AG10803 (cell line): ENCODE measurements at regions not wholly inside any gene's neighbourhood (a gene's known extent, or its start where the extent isn't known, plus 50 kb on each side); places are given as distances from the start of the nearest gene placed in this dataset.

Source experiments
- DNase-seq: peaks from one replicate; pipeline ENCODE4 v3.0.0; 2010; ENCODE audit warnings: low read depth
- H3K4me3 ChIP-seq: 2 replicates; pipeline ENCODE4 v1.5.1; 2011; ENCODE audit warnings: mild to moderate bottlenecking, low read length, control low read depth
- CTCF ChIP-seq: conservative IDR thresholded peaks from 2 replicates; pipeline ENCODE4 v1.5.1; 2011; ENCODE audit warnings: mild to moderate bottlenecking, low read length, control low read depth, inconsistent platforms

- no peak overlapping the region for H3K4me3 ChIP-seq
- no peak for DNase-seq
- TF ChIP-seq CTCF = no peak
Observed at GRCh38 chr16:51057969-51058337, 93.1 kb downstream of the SALL1 start.

GRCh38 chr16:51057102-51057793, 93.8 kb downstream of the SALL1 start:
- no peak for DNase-seq
- no peak overlapping the region for H3K4me3 ChIP-seq
- no peak for TF ChIP-seq CTCF

- no peak for DNase-seq
- no peak for TF ChIP-seq CTCF
- no peak overlapping the region for H3K4me3 ChIP-seq
Observed at GRCh38 chr16:51056331-51056730, 94.7 kb downstream of the SALL1 start.

GRCh38 chr16:51055434-51055833, 95.6 kb downstream of the SALL1 start:
- H3K4me3 ChIP-seq = no peak overlapping the region
- DNase-seq = peak; percentile 23
- no peak for TF ChIP-seq CTCF

- DNase-seq = no peak
- no peak for TF ChIP-seq CTCF
- no peak overlapping the region for H3K4me3 ChIP-seq
Observed at GRCh38 chr16:51053775-51054174, 97.3 kb downstream of the SALL1 start.

- TF ChIP-seq CTCF = no peak
- DNase-seq = no peak
- H3K4me3 ChIP-seq = no peak overlapping the region
Observed at GRCh38 chr16:51051671-51052070, 99.4 kb downstream of the SALL1 start.

GRCh38 chr16:51050377-51050706, 100.7 kb downstream of the SALL1 start:
- TF ChIP-seq CTCF = no peak
- DNase-seq = no peak
- H3K4me3 ChIP-seq = no peak overlapping the region
